Thoracic aorta (tissue), 2 donors: ENCODE measurements at regions not wholly inside any gene's neighbourhood (a gene's known extent, or its start where the extent isn't known, plus 50 kb on each side); places are given as distances from the start of the nearest gene placed in this dataset.

Source experiments
- ATAC-seq: fragments of 150-250 bp; one replicate; pipeline ENCODE4 v1.8.0; 2017; ENCODE audit warnings: low read depth; ENCODE audit not compliant: insufficient number of reproducible peaks, low FRiP score
- DNase-seq: peaks from one replicate; pipeline ENCODE4 v3.0.0-alpha.2; 2020; ENCODE audit warnings: low spot score
- H3K27ac ChIP-seq, 2 donors: fragments of 200-600 bp; sonication (generic); 1 replicate in 1 of 2; 2 replicates in 1 of 2; pipeline ENCODE4 v1.5.1; 2016; ENCODE audit warnings: mild to moderate bottlenecking in 2 of 2, moderate library complexity in 2 of 2
- H3K27me3 ChIP-seq: fragments of 200-600 bp; sonication (generic); replicated peaks from 2 replicates; pipeline ENCODE4 v1.6.0; 2016; ENCODE audit warnings: mild to moderate bottlenecking; ENCODE audit not compliant: insufficient read depth
- H3K36me3 ChIP-seq: fragments of 200-600 bp; sonication (generic); one replicate; pipeline ENCODE4 v1.5.1; 2016
- H3K4me1 ChIP-seq, 2 donors: fragments of 200-600 bp; sonication (generic); 1 replicate in 1 of 2; 2 replicates in 1 of 2; pipeline versions ENCODE4 v1.5.1 to v1.6.0; 2016; ENCODE audit warnings: low read depth in 2 of 2, mild to moderate bottlenecking in 1 of 2; ENCODE audit not compliant: control insufficient read depth in 1 of 2
- H3K4me3 ChIP-seq: fragments of 200-600 bp; sonication (generic); 2 replicates; pipeline ENCODE4 v1.5.1; 2016; ENCODE audit warnings: mild to moderate bottlenecking
- H3K9me3 ChIP-seq: fragments of 200-600 bp; sonication (generic); 2 replicates; pipeline ENCODE4 v1.5.1; 2016
- CTCF ChIP-seq: fragments of 200-600 bp; sonication (generic); IDR thresholded peaks from one replicate; pipeline ENCODE4 v1.5.1; 2019; ENCODE audit warnings: antibody characterized with exemption

- no peak for ATAC-seq
Observed at GRCh38 chr10:118496525-118496924, 98.9 kb downstream of the PRLHR start.

GRCh38 chr10:118495499-118495898 lies 99.9 kb downstream of the PRLHR start:
- Histone ChIP-seq H3K36me3 (no peaks in the 10 kb centered on the region), H3K9me3 (no peaks in the 10 kb centered on the region), H3K27ac (no peak overlapping the region), H3K4me3 (no peak overlapping the region), H3K4me1 (no peaks in the 10 kb centered on the region), H3K27me3 (no peaks in the 10 kb centered on the region)
- TF ChIP-seq CTCF: no peak
- DNase-seq: no peak
- no peak for ATAC-seq

More at GRCh38 chr10:118496525-118496924, 98.9 kb downstream of the PRLHR start:
- no peak for DNase-seq
- no peaks in the 10 kb centered on the region for H3K27me3 ChIP-seq
- no peaks in the 10 kb centered on the region for H3K4me1 ChIP-seq
- no peaks in the 10 kb centered on the region for H3K36me3 ChIP-seq
- H3K4me3 ChIP-seq: no peak overlapping the region
- H3K27ac ChIP-seq: no peak overlapping the region
- H3K9me3 ChIP-seq: no peaks in the 10 kb centered on the region
- TF ChIP-seq CTCF: no peak

- H3K27ac ChIP-seq: no peak overlapping the region
Observed at GRCh38 chr10:118491055-118491454, 104.4 kb downstream of the PRLHR start.

DNA sequence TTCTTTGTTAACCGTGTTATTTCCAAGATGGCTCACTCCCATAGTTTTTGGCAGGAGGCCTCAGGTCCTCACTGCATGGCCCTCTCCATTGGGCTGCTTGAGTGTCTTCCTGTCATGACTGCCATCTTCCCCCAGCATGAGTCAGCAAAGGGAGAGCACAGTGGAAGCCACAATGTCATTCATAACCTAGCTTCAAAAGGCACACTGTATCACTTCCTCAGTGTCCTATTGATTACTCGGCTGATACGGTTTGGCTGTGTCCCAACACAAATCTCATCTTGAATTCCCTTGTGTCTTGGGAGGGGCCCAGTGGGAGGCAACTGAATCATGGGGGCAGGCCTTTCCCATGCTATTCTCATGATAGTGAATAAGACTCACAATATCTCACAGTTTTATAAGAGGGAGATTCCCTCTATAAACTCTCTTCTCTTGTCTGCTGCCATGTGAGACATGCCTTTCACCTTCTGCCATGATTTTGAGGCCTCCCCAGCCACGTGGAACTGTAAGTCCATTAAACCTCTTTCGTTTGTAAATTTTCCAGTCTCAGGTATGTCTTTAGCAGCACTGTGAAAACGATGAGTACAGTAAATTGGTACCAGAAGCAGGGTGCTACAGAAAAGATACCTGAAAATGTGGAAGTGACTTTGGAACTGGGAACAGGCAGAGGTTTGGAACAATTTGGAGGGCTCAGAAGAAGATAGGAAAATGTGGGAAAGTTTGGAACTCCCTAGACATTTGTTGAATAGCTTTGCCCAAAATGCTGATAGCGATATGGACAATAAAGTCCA lies 106.5 kb downstream of the PRLHR start:
- no peak overlapping the region for H3K4me3 ChIP-seq
- H3K4me1 ChIP-seq: no peaks in the 10 kb centered on the region
- no peaks in the 10 kb centered on the region for H3K36me3 ChIP-seq
- DNase-seq (no peak), ATAC-seq (no peak)
- H3K9me3 ChIP-seq: no peaks in the 10 kb centered on the region
- H3K27me3 ChIP-seq: no peaks in the 10 kb centered on the region
- H3K27ac ChIP-seq: no peak overlapping the region
- no peak for TF ChIP-seq CTCF

More at GRCh38 chr10:118491055-118491454, 104.4 kb downstream of the PRLHR start:
- no peak for TF ChIP-seq CTCF
- no peaks in the 10 kb centered on the region for H3K36me3 ChIP-seq
- no peaks in the 10 kb centered on the region for H3K27me3 ChIP-seq
- ATAC-seq (no peak), DNase-seq (no peak)
- H3K9me3 ChIP-seq: no peaks in the 10 kb centered on the region
- H3K4me1 ChIP-seq: no peaks in the 10 kb centered on the region
- no peak overlapping the region for H3K4me3 ChIP-seq

- Histone ChIP-seq H3K27me3 (no peaks in the 10 kb centered on the region), H3K9me3 (no peaks in the 10 kb centered on the region), H3K36me3 (no peaks in the 10 kb centered on the region), H3K4me1 (no peaks in the 10 kb centered on the region), H3K27ac (no peak overlapping the region), H3K4me3 (no peak overlapping the region)
- ATAC-seq (no peak), DNase-seq (no peak)
- TF ChIP-seq CTCF: no peak
Observed at GRCh38 chr10:118485641-118486040, 109.8 kb downstream of the PRLHR start.
